ENCODE measurements at regions not wholly inside any gene's neighbourhood (a gene's known extent, or its start where the extent isn't known, plus 50 kb on each side); places are given as distances from the start of the nearest gene placed in this dataset.

DNA sequence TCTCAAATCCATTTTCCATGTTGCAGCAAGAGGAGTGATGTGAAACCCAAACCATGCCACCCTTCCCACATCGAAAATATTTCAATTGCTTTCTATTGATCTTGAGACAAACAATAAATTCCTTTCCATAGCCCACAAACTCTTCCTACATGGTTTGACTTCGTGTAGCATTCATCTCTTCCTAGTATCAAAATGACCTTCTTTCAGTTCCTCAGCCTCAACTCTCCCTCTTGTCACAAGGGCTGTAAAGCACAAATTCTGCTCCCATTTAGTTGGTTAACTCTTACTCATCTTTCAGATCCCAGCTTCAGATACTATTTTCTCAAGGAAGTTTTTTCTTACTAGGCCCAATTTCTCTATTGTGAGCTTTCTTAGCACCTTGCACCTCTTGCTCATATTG lies 99.0 kb downstream of the ZNF281 start:
- no peak for TF ChIP-seq EZH2 (IDR thresholded peaks at IDR 0.05; ENCODE audit: borderline replicate concordance, insufficient read depth, low read depth, low read length, poor library complexity, severe bottlenecking)
- TF ChIP-seq, protein P1, sequence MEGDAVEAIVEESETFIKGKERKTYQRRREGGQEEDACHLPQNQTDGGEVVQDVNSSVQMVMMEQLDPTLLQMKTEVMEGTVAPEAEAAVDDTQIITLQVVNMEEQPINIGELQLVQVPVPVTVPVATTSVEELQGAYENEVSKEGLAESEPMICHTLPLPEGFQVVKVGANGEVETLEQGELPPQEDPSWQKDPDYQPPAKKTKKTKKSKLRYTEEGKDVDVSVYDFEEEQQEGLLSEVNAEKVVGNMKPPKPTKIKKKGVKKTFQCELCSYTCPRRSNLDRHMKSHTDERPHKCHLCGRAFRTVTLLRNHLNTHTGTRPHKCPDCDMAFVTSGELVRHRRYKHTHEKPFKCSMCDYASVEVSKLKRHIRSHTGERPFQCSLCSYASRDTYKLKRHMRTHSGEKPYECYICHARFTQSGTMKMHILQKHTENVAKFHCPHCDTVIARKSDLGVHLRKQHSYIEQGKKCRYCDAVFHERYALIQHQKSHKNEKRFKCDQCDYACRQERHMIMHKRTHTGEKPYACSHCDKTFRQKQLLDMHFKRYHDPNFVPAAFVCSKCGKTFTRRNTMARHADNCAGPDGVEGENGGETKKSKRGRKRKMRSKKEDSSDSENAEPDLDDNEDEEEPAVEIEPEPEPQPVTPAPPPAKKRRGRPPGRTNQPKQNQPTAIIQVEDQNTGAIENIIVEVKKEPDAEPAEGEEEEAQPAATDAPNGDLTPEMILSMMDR (IDR thresholded peaks at IDR 0.05), result no peak
- intact Hi-C loops (cut with micrococcal nuclease), result no loop called here
- Mint-ChIP-seq H3K27me3 (no peaks in the 10 kb centered on the region), H3K4me3 (no peak overlapping the region), H3K4me1 (peaks cover 25% of the 10 kb centered on the region), H3K9me3 (ENCODE audit: insufficient read depth) (no peaks in the 10 kb centered on the region), H3K27ac (no peak overlapping the region)
- no peak for ATAC-seq (ENCODE audit: low read depth)
- DNase-seq, result no peak
- Histone ChIP-seq H3K27me3 (replicated peaks in 1 of 4; ENCODE audit: control extremely low read depth in 1 of 4, control insufficient read depth in 3 of 4, insufficient read depth in 4 of 4, low read length in 3 of 4) (no peaks in the 10 kb centered on the region), H3K9me3 (ENCODE audit: control extremely low read depth in 1 of 3, control insufficient read depth in 2 of 3, insufficient read depth in 1 of 3, low read length in 2 of 3) (no peaks in the 10 kb centered on the region), H3K4me1 (ENCODE audit: control insufficient read depth in 2 of 2, insufficient read depth in 2 of 2, low read length in 2 of 2) (peaks cover 18 to 21% of the 10 kb centered on the region in 2 donors), H3K27ac (ENCODE audit: low read length in 2 of 2) (no peak overlapping the region), H3K79me2 (ENCODE audit: control insufficient read depth, insufficient read depth, low read length) (no peaks in the 10 kb centered on the region), H3K4me2 (replicated peaks; ENCODE audit: low read depth, low read length, poor library complexity, severe bottlenecking) (no peak overlapping the region), H4K20me1 (ENCODE audit: control insufficient read depth, insufficient read depth, low read length, poor library complexity, severe bottlenecking) (no peaks in the 10 kb centered on the region), H2AFZ (ENCODE audit: insufficient read depth, low read depth, low read length, poor library complexity, severe bottlenecking) (no peak overlapping the region), H3K4me3 (ENCODE audit: control extremely low read depth in 1 of 5, extremely low read depth in 1 of 5, insufficient read depth in 1 of 5, low read depth in 2 of 5, low read length in 4 of 5) (no peak overlapping the region), H3K36me3 (replicated peaks in 1 of 2; ENCODE audit: control extremely low read depth in 1 of 2, control insufficient read depth in 1 of 2, extremely low read depth in 1 of 2, insufficient read depth in 2 of 2, low read length in 1 of 2) (no peaks in the 10 kb centered on the region), H3K9ac (ENCODE audit: low read length) (no peak overlapping the region)
- ChIA-PET POLR2A (no interaction called here), CTCF (no interaction called here)
- 88% methylated on average over 2 of the region's 2 CpGs for WGBS (ENCODE audit: insufficient coverage)

DNA sequence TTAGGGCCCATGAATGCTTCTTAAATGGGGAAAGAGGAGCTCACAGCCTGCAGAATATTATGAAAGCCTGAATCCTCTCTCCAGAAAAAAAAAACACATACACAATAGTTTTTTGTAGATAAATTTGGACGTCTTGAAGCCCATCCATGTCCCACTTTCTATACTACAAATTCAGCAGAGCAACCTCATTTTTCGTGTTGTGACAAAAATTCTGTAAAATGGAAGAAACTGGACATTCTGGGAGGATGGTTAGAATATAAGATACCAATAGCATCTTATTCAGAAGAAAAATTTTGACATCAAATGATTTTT lies 102.1 kb downstream of the ZNF281 start:
- Histone ChIP-seq H3K9me3 (ENCODE audit: control extremely low read depth in 1 of 3, control insufficient read depth in 2 of 3, insufficient read depth in 1 of 3, low read length in 2 of 3) (no peaks in the 10 kb centered on the region), H3K27ac (ENCODE audit: low read length in 2 of 2) (no peak overlapping the region), H3K4me2 (replicated peaks; ENCODE audit: low read depth, low read length, poor library complexity, severe bottlenecking) (peak overlapping the region; percentile 77), H3K79me2 (ENCODE audit: control insufficient read depth, insufficient read depth, low read length) (no peaks in the 10 kb centered on the region), H3K4me3 (ENCODE audit: control extremely low read depth in 1 of 5, extremely low read depth in 1 of 5, insufficient read depth in 1 of 5, low read depth in 2 of 5, low read length in 4 of 5) (peak overlapping the region in 1 of 5 experiments; percentile 59), H3K36me3 (replicated peaks in 1 of 2; ENCODE audit: control extremely low read depth in 1 of 2, control insufficient read depth in 1 of 2, extremely low read depth in 1 of 2, insufficient read depth in 2 of 2, low read length in 1 of 2) (no peaks in the 10 kb centered on the region), H3K4me1 (ENCODE audit: control insufficient read depth in 2 of 2, insufficient read depth in 2 of 2, low read length in 2 of 2) (peaks cover 39 to 47% of the 10 kb centered on the region in 2 donors), H2AFZ (ENCODE audit: insufficient read depth, low read depth, low read length, poor library complexity, severe bottlenecking) (no peak overlapping the region), H4K20me1 (ENCODE audit: control insufficient read depth, insufficient read depth, low read length, poor library complexity, severe bottlenecking) (no peaks in the 10 kb centered on the region), H3K9ac (ENCODE audit: low read length) (peak overlapping the region; percentile 42), H3K27me3 (replicated peaks in 1 of 4; ENCODE audit: control extremely low read depth in 1 of 4, control insufficient read depth in 3 of 4, insufficient read depth in 4 of 4, low read length in 3 of 4) (no peaks in the 10 kb centered on the region)
- TF ChIP-seq, protein P1 (IDR thresholded peaks at IDR 0.05), result peak; percentile 48
- TF ChIP-seq EZH2 (IDR thresholded peaks at IDR 0.05; ENCODE audit: borderline replicate concordance, insufficient read depth, low read depth, low read length, poor library complexity, severe bottlenecking), result no peak
- Mint-ChIP-seq H3K4me1 (peaks cover 47% of the 10 kb centered on the region), H3K27ac (peak overlapping the region; percentile 89), H3K9me3 (ENCODE audit: insufficient read depth) (no peaks in the 10 kb centered on the region), H3K4me3 (peak overlapping the region; percentile 89), H3K27me3 (no peaks in the 10 kb centered on the region)
- intact Hi-C loops (cut with micrococcal nuclease), result loop anchor here (1.0 to 10.0 kb wide), 10 partner anchors 21 to 707 kb away; partner anchors contain the start of genes KIF14 and ZNF281
- no peak for DNase-seq
- POLR2A ChIA-PET, result interaction anchor here (0.7 kb wide), 1 partner anchor 33 kb away, joined by 3 read pairs; no protein-coding TSS in a partner anchor
- WGBS (ENCODE audit: insufficient coverage), result no CpG with 5 or more reads among the region's 2 CpGs
- CTCF ChIA-PET, result interaction anchor here (0.5 to 2.8 kb wide), 20 partner anchors 9 to 623 kb away, joined by 3 to 16 read pairs (median 4); no protein-coding TSS in a partner anchor
- no peak for ATAC-seq (ENCODE audit: low read depth)
